Stimulated activated CD4-positive, alpha-beta T cell treated with anti-CD3 and anti-CD28 coated beads, Interleukin-12 subunit alpha, Interleukin-12 subunit beta, amount 100 ng/mL, for 48 hours (primary cell): ENCODE measurements at regions not wholly inside any gene's neighbourhood (a gene's known extent, or its start where the extent isn't known, plus 50 kb on each side); places are given as distances from the start of the nearest gene placed in this dataset.

ENCODE experiments used
- DNase-seq, 3 donors: peaks; one replicate each; pipeline ENCODE4 v3.0.0-alpha.2; 2020; ENCODE audit warnings: low read depth in 2 of 3, low spot score in 1 of 3

GRCh38 chr6:56347526-56347925 is 100.1 kb upstream of the COL21A1 start:
- no peak for DNase-seq

GRCh38 chr6:56346958-56347357 is 99.6 kb upstream of the COL21A1 start:
- DNase-seq = no peak

GRCh38 chr6:56345376-56345995 is 98.1 kb upstream of the COL21A1 start:
- no peak for DNase-seq

DNA sequence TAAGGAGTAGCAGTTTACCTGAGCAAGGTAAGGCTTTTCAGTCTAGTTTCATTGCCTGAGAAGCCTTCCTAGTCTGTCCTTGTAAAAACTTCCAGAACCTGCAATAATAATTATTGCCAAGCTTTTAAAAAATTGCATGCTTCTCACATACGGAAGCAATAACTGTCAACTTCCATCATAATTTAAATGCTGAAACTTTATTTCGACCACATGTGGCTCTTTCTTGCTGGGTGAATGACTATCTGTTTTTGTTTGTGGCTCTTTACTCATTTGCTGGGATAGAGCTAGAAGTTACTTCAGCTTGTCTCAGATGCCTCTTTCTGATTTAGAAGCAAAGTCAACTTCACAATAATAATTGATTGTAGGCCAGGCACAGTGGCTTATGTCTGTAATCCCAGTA is 95.9 kb upstream of the COL21A1 start:
- DNase-seq = no peak

- DNase-seq = no peak
These were observed 92.1 kb upstream of the COL21A1 start for GRCh38 chr6:56339524-56339923.

DNA sequence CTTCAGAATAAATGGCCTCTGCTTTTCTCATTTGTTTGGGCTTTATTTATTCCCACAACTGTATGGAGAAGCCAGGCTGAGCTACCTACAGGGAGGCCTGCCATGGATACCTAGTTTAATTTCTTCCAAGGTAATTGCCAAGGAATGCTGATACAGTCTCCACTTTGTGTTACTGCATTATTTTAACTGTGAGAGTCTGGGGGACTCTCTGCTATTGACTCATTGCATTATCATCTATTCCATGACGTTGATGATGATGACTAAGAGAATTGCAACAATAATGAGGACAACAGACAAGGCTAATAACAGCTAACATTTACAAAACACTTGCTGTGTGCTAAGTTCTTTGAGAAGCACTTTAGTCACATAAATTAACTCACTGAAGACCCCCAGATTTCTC is 88.3 kb upstream of the COL21A1 start:
- DNase-seq = no peak

DNA sequence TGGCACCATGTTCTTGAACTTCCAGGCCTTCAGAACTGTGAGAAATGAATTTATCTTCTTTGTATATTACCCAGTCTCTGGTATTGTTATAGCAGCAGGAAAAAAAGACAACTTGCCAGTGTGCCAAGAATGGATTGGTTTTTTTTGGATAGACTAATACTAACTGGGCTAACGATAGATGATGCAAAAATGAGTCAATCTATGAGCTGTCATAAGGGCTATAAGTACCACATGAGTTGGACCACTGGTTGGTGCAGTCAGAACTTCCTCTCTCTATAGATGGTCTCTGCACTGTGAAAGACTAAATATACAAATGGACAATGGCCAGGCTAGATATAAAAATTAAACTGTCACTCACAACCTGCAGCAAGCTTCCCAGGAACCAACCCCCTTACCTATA is 87.6 kb upstream of the COL21A1 start:
- DNase-seq = no peak

DNA sequence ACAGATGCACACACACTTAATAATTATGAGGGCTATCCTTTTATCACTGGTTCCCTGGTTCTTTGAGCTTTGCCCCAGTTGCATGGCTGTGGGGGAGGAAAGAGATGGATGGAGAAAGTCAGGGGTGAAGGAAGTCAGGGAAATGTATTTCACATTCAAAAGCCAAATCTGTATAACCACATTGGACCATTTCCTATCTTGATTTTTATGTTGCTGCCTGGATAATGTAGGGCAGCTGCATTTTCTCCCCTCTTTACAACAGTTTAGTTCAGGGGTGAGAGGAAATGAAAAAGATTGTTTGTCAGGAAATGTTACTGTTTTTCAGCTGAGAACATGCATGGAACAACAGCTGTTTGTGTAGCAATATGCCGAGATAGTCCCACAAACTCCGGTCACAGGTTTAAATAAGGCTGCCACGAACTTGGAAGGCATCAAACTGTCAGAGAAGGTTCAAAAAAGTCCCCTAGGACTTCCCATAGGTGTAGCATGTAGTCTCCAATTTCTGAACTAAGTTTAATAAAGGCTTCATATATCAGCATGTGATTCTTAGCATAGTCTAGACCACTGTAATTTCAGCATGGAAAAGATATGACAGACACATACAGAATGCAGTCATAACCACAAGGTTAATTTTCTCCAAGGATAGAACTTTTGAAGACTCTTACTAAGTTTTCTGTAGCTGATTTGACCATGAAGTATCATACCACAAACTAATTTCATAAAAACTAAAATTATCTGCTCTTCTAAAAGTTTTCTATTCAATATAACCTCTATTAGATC is 82.1 kb upstream of the COL21A1 start:
- no peak for DNase-seq

- no peak for DNase-seq
These were observed 81.3 kb upstream of the COL21A1 start for GRCh38 chr6:56328728-56329090.

GRCh38 chr6:56327946-56328727 is 80.8 kb upstream of the COL21A1 start:
- no peak for DNase-seq

DNA sequence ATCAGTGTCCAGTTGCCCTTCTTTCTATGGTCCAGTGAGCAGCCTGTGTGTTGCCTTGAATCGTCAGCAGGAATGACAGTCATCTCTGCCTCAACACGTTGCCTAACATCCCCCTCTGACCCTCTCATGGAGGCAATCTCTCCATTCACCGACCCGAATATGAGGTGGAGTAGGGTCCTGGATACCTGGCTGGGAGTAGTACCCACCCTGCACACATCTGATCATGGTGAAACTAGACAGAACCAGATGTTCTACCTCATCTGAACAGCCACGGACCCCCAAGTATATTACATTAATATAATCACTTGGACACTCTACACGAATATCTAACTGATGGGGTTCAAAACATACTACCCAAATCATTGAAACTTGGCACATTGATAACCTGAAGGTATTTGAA is 77.0 kb upstream of the COL21A1 start:
- no peak for DNase-seq

DNA sequence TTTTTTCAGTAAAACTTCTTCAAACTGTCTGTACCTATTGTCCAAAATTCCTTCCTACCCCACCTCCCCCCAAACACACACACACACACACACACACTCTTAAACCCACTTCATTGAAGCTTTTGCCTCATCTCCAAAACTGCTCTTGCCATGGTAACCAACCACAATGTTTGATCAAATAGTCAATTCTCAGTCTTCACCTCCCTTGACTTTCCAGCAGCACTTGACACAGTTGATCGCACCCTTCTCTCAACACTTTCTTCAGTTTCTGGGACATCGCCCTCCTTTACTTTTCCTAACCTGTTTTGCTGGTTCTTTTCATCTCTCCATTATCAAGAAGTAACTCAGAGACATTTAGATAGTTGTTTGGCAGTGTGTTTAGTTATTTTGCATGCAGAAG is 71.5 kb upstream of the COL21A1 start:
- no peak for DNase-seq

DNA sequence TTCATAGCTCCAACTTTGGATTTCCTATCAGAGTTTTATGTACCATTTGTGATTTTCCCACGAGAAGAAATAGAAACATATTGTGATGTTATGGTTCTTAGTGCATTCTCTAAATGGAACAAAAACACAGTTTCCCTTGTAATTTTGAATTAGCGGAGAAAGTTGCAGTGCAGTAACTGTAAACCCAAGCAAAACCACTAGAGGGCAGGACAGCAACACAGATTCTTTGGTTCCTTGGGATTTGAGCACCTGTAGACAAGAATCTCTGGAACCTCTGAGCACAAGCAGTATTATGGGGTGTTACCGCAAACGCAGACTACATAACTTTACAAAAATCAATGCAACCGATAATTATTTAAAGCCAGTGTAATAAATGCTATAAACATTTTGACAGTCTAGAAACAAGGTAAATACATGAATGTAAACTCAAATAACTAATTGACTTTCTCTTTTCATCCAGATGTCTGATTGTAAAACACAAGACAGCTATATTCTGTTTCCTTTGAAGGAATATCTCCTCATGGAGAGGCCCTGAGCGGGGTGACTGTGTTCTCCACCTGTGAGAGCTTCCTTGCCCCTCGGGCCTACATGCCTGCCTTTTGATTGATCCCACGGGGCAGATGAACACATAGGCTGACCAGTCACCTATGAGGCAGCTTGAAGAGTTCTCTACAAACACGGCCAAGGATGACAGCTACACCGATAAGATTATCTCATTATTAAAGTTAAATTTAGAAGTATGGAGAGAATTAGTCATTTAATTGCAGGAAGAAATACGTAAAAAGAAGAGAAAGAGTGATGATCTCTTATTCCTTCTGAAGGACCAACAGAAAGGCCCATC is 67.5 kb upstream of the COL21A1 start:
- DNase-seq = peak in 1 of 3 donors; percentile 14

DNA sequence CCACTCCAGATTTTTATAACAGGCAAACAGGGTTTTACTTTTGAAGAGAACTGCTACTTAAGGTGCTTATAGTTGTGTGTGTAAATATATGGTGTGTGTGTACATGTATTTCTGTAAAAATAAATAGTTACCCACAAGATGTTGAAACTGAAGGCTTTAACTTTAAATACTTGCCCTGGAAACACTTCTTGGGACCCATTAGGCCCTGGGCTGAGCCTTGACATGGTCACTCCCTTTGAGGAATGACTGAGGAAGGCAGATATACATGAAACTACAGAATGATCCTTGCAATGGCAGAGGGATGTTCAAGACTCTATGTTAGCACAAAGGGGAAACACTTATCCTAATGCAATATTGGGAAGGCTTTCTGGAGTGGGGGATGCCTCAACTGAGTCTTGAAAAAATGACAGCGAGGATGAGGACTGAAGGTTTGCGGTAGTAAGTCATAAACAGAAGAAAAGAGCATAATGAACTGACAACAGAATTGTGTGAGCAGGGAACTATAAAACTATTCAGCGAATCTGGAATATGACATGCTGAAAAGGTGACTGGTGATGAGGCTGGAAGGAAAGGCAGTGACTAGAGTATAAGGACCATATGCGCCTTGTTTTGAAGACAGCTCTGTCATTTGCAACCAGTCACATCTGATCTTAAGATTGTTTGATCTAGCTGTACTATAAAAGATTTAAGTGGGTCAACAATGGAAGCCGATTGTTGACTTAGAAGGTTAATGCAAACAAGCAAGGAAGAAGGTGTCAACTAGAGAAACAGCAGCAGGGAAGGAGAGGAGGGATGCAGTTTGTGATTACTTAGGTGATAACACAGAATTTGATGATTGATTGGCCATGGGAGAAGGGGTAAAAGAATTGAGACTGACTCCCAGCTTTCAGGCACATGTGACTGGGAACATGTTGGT is 64.4 kb upstream of the COL21A1 start:
- DNase-seq = no peak

DNA sequence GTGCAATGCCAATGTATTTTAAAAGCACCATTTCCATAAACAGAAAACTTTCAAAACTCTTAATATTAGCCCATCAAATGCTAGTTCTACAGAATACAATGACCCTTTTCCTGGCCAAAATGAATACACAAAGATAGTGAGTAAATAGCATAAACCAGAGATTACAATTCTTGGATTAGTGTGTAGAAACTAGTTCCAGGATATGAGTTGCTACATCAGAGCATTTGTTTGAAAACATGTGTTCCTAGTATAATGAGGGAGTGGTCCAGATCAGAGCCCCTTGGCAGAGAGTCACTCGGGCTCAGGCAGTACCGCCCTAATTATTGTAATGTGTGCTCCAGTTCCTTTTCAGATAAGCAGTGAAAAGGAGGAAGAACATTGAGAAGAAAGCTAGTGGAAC is 63.7 kb upstream of the COL21A1 start:
- no peak for DNase-seq

DNA sequence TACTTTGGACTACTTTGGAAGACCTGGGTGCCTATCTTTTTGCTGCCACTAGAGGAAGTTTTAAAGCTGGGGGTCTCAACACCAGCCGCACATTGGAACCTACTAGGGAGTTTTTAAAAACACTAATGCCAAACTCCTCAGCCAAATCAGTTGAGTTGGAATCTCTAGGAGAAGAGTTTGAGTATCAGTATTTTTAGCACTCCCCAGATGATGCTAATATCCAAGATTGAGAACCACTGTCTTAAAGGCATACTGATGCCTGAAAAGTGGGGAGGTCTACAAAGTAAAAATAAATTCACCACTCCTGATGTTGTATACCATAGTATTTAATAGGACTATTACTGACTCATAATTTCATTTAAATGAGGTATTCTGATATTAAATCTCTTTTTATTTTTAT is 62.9 kb upstream of the COL21A1 start:
- DNase-seq = no peak

GRCh38 chr6:56299916-56300315 is 52.5 kb upstream of the COL21A1 start:
- no peak for DNase-seq

DNA sequence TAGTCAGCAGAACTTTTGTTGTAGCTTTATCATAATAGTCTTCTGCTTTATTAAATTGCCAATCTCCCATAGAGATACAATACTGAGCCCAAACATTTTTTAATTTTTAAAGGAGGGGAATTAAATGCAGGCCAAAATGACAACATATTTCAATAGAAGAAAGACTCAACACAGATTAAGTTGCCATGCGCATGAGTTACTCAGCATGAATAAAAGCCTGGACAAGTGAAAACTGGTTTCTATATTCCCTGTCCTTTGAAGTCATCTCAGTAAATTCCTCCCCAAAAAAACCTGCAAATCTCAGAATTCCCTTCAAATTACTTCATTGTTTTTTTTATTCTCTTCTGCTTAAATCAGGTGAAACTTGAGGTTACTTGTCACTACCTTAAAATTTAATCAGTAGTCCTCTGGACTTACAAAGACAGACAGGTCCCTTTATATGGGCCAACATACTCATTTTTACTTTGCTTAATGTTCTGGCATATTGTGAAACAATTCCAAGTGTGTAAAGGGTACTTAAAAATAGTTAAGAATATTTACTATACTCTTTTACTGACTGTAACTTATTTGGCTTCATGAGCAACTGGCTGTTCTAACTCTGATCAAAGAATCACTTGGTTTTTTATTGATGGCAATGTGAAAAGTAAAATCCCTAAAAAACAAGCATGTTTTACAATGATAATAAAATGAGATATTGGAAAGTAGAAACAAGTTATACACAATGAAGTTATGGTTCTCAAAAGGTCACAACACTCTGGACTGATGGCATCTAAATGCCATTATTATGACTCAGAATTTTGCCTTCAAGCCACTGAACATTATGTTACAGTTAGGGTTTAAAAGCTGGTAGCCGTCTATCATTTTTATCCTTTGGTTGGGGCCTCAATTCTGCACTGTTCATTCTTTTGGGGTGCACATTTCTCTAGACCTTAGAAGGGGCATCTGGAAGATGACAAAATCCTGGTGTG is 49.9 kb upstream of the COL21A1 start:
- no peak for DNase-seq
